ENCODE measurements at regions not wholly inside any gene's neighbourhood (a gene's known extent, or its start where the extent isn't known, plus 50 kb on each side); places are given as distances from the start of the nearest gene placed in this dataset.
"Not testable (repeated sequence)": the region's sequence is repeated elsewhere in the genome, so short reads cannot be mapped to it uniquely, and the experiment has no call there.

DNA sequence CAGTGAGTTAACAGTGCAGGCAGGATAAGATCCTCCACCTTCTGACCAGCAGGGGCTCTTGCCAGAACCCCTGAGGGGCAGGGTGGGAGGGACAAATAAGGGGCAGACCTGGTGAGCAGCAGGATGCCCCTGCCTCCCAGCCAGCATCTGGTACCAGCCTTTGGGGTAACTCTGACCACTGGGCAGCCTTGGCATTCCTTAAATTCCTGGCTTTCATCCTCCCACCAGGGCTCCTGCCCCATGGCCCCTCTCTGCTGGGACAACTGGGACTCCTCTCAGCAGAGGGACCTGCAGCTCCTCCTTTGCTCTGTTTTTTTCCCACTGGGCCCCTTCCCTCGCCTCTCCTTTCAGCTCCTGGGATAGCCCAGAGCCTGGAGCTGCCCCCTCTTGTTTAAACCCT, 98.0 kb upstream of the CD82 start:
- H3K4me3 ChIP-seq (ENCODE audit: low read depth in 1 of 2, low read length in 2 of 2), result no peak overlapping the region
- H3K9me3 ChIP-seq (ENCODE audit: control insufficient read depth in 1 of 2, low read length in 2 of 2), result peaks cover 0 to 3% of the 10 kb centered on the region in 2 donors
- no peak overlapping the region for H3K9ac ChIP-seq (ENCODE audit: low read depth in 1 of 2, low read length in 2 of 2)
- H3K27me3 ChIP-seq (ENCODE audit: control insufficient read depth in 1 of 2, insufficient read depth in 2 of 2, low read length in 2 of 2), result peaks cover 0 to 3% of the 10 kb centered on the region in 2 donors
- H3K27ac ChIP-seq (ENCODE audit: low read depth, low read length), result no peak overlapping the region
- no peaks in the 10 kb centered on the region for H3K36me3 ChIP-seq (ENCODE audit: control insufficient read depth in 1 of 2, insufficient read depth in 2 of 2, low read length in 2 of 2)
- H3K4me1 ChIP-seq (ENCODE audit: control insufficient read depth in 1 of 2, insufficient read depth in 2 of 2, low read length in 2 of 2), result no peaks in the 10 kb centered on the region

DNA sequence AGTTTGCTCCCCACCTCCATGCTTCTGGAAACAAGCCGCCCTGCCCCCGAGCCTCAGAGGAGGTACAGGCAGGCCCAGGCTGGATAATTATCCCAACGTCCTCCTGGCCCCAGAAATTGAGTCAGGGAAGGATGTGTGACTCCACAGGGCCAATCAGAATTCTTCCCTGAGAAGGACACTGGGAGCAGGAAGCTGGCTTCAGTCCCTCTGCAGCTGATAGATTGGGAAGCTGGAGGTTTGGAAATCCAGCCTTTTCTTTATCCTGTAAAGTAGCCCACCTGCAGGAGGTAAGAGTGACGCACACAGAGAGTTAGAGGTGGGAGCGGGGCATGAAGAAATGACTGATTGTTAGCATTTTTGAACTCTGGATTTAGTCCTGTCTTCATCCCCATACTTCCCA, 97.5 kb upstream of the CD82 start:
- Histone ChIP-seq H3K36me3 (ENCODE audit: control insufficient read depth in 1 of 2, insufficient read depth in 2 of 2, low read length in 2 of 2) (no peaks in the 10 kb centered on the region), H3K4me1 (ENCODE audit: control insufficient read depth in 1 of 2, insufficient read depth in 2 of 2, low read length in 2 of 2) (no peaks in the 10 kb centered on the region), H3K4me3 (ENCODE audit: low read depth in 1 of 2, low read length in 2 of 2) (no peak overlapping the region), H3K9ac (ENCODE audit: low read depth in 1 of 2, low read length in 2 of 2) (no peak overlapping the region), H3K27ac (ENCODE audit: low read depth, low read length) (no peak overlapping the region), H3K27me3 (ENCODE audit: control insufficient read depth in 1 of 2, insufficient read depth in 2 of 2, low read length in 2 of 2) (peaks cover 0 to 3% of the 10 kb centered on the region in 2 donors), H3K9me3 (ENCODE audit: control insufficient read depth in 1 of 2, low read length in 2 of 2) (peaks cover 0 to 3% of the 10 kb centered on the region in 2 donors)

DNA sequence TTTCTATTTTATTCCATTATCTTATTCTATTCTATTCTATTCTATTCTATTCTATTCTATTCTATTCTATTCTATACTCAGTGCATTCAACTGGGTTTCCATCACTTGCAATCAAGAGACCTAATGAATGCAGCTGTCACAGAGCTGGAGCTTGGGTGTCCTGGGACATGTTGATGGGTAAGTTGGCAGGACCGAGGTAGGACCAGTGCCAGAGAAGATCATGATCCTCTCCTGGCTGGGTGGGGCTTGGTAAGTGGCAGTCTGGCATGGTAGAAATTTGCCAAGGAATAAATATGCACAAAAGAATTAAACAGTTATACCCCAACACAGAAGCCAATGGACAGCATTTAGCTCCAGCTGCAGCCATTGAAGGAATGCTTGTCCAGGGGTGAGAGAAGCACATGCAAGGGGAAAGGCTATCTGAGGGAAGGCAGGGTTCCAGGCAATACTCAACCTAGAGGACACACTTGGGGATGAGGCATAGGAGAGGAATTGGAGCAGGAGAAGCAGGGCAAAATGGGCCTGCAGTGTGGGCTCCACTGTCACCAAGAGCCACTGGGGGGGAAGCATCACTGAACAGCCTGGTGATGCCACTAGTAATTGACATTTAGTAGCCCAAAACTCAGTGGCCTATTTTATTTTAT, 97.0 kb upstream of the CD82 start:
- H3K27me3 ChIP-seq (ENCODE audit: control insufficient read depth in 1 of 2, insufficient read depth in 2 of 2, low read length in 2 of 2), result peaks cover 0 to 3% of the 10 kb centered on the region in 2 donors
- no peak overlapping the region for H3K27ac ChIP-seq (ENCODE audit: low read depth, low read length)

DNA sequence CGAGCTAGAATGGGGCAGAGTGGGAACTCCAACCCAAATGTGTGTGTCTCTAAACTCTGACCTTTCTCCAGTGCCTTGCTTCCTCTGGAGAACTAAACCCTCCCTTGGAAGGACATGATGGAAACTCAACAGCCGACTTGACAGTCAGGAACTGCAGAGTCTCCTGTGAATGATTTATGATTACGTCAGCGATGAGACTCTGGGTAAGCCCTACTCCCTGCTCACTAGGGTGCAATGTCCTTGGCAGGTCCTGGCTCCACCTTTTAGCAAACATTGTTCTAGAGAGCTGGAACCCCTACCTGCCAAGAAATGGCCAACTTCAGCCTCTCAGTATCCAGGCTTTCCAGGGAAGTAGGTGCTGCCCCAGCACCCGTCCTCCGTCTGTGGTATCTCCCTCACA, 96.1 kb upstream of the CD82 start:
- Histone ChIP-seq H3K4me1 (ENCODE audit: control insufficient read depth in 1 of 2, insufficient read depth in 2 of 2, low read length in 2 of 2) (no peaks in the 10 kb centered on the region), H3K9ac (ENCODE audit: low read depth in 1 of 2, low read length in 2 of 2) (no peak overlapping the region), H3K9me3 (ENCODE audit: control insufficient read depth in 1 of 2, low read length in 2 of 2) (peaks cover 0 to 3% of the 10 kb centered on the region in 2 donors), H3K36me3 (ENCODE audit: control insufficient read depth in 1 of 2, insufficient read depth in 2 of 2, low read length in 2 of 2) (no peaks in the 10 kb centered on the region), H3K27ac (ENCODE audit: low read depth, low read length) (no peak overlapping the region), H3K4me3 (ENCODE audit: low read depth in 1 of 2, low read length in 2 of 2) (no peak overlapping the region), H3K27me3 (ENCODE audit: control insufficient read depth in 1 of 2, insufficient read depth in 2 of 2, low read length in 2 of 2) (peaks cover 0 to 3% of the 10 kb centered on the region in 2 donors)

More for the DNA sequence above, 97.0 kb upstream of the CD82 start:
- Histone ChIP-seq H3K9ac (ENCODE audit: low read depth in 1 of 2, low read length in 2 of 2) (no peak overlapping the region), H3K9me3 (ENCODE audit: control insufficient read depth in 1 of 2, low read length in 2 of 2) (peaks cover 0 to 3% of the 10 kb centered on the region in 2 donors), H3K36me3 (ENCODE audit: control insufficient read depth in 1 of 2, insufficient read depth in 2 of 2, low read length in 2 of 2) (no peaks in the 10 kb centered on the region), H3K4me1 (ENCODE audit: control insufficient read depth in 1 of 2, insufficient read depth in 2 of 2, low read length in 2 of 2) (no peaks in the 10 kb centered on the region), H3K4me3 (ENCODE audit: low read depth in 1 of 2, low read length in 2 of 2) (no peak overlapping the region)

DNA sequence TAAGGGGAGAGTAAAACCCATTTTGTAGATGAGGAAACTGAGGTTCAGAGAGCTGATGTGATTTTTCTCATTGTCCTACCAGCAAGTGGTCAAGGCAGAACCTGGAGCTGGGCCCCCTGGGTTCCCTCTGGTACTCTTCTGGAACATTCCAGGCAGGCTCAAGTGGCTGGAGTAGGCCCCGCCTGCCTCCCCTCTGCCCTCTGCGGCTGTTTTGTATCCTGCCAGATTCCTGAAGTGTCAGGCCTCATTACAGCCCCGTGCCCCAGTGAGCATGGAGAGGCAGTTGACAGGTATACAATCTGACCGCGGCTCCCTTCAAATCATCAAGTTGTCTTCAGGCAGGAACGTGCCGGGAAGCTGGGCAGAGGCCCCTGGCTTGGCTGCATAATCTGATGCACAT, 94.6 kb upstream of the CD82 start:
- Histone ChIP-seq H3K9ac (ENCODE audit: low read depth in 1 of 2, low read length in 2 of 2) (no peak overlapping the region), H3K27me3 (ENCODE audit: control insufficient read depth in 1 of 2, insufficient read depth in 2 of 2, low read length in 2 of 2) (peaks cover 0 to 3% of the 10 kb centered on the region in 2 donors), H3K27ac (ENCODE audit: low read depth, low read length) (no peak overlapping the region), H3K36me3 (ENCODE audit: control insufficient read depth in 1 of 2, insufficient read depth in 2 of 2, low read length in 2 of 2) (no peaks in the 10 kb centered on the region), H3K4me1 (ENCODE audit: control insufficient read depth in 1 of 2, insufficient read depth in 2 of 2, low read length in 2 of 2) (no peaks in the 10 kb centered on the region), H3K9me3 (ENCODE audit: control insufficient read depth in 1 of 2, low read length in 2 of 2) (no peaks in the 10 kb centered on the region), H3K4me3 (ENCODE audit: low read depth in 1 of 2, low read length in 2 of 2) (no peak overlapping the region)

DNA sequence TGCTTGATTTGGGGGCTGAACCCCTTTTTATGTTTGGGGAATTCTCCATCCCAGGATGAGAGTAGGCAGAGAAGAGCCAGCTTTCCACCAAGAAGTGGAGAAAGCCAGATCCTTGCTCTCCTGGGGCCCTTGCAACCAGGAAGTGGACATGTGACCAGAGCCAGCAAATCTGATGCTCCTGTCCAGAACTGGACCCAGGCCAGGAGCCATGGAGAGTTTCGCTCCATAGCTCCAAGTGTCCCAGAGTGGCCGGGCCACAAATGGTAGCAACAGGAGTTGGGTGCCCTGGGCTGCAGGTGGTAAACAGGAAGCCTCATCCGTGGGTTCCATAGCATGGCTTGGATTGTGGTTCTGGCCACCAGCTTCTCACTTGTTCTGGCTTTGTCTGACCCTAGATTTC, 93.9 kb upstream of the CD82 start:
- H3K4me3 ChIP-seq (ENCODE audit: low read depth in 1 of 2, low read length in 2 of 2), result no peak overlapping the region
- H3K9ac ChIP-seq (ENCODE audit: low read depth in 1 of 2, low read length in 2 of 2), result no peak overlapping the region
- no peak overlapping the region for H3K27ac ChIP-seq (ENCODE audit: low read depth, low read length)
- H3K4me1 ChIP-seq (ENCODE audit: control insufficient read depth in 1 of 2, insufficient read depth in 2 of 2, low read length in 2 of 2), result no peaks in the 10 kb centered on the region
- H3K36me3 ChIP-seq (ENCODE audit: control insufficient read depth in 1 of 2, insufficient read depth in 2 of 2, low read length in 2 of 2), result no peaks in the 10 kb centered on the region
- H3K9me3 ChIP-seq (ENCODE audit: control insufficient read depth in 1 of 2, low read length in 2 of 2), result no peaks in the 10 kb centered on the region
- H3K27me3 ChIP-seq (ENCODE audit: control insufficient read depth in 1 of 2, insufficient read depth in 2 of 2, low read length in 2 of 2), result peaks cover 3% of the 10 kb centered on the region in 2 donors

DNA sequence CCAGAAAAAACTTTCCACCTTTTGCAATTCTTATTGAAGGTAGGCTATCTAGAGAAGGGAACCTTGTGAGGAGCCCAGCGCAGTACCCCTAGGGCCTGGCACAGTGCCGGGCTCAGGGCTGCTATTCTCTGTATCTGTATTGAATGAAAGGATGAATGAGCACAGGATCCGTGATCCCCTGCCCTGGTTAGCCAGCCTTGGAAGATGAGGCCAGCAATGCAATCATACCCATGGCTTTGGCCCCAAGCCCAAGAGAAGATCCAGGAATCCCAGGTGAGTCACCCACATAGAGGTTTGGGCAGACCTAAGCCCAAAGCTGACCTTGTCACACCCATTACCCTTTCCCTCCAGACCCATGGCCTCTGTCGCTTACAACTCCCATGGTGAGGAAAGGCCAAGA, 92.5 kb upstream of the CD82 start:
- no peaks in the 10 kb centered on the region for H3K9me3 ChIP-seq (ENCODE audit: control insufficient read depth in 1 of 2, low read length in 2 of 2)
- no peak overlapping the region for H3K4me3 ChIP-seq (ENCODE audit: low read depth in 1 of 2, low read length in 2 of 2)
- peaks cover 3% of the 10 kb centered on the region in 2 donors for H3K27me3 ChIP-seq (ENCODE audit: control insufficient read depth in 1 of 2, insufficient read depth in 2 of 2, low read length in 2 of 2)

DNA sequence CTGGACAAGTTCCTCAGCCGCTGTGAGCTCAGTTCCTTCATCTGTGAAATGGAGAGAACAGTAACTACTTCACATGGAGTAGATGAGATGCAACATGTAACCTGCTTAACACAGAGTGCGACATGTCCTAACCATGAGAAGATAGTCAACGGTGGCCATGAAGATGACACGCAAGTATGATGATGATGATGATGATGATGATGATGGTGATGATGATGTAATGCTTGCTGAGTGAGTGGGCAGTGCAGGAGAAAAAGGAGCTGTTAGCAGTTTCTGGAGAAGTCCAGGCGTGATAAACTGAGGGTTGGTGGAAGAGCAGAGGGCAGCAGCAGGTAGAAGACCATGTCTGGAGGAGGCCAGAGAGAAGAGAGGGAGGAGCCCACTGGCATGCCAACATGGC, 90.8 kb upstream of the CD82 start:
- H3K27ac ChIP-seq (ENCODE audit: low read depth, low read length), result no peak overlapping the region
- H3K9ac ChIP-seq (ENCODE audit: low read depth in 1 of 2, low read length in 2 of 2), result no peak overlapping the region
- H3K9me3 ChIP-seq (ENCODE audit: control insufficient read depth in 1 of 2, low read length in 2 of 2), result no peaks in the 10 kb centered on the region
- H3K4me1 ChIP-seq (ENCODE audit: control insufficient read depth in 1 of 2, insufficient read depth in 2 of 2, low read length in 2 of 2), result no peaks in the 10 kb centered on the region
- peaks cover 0 to 3% of the 10 kb centered on the region in 2 donors for H3K27me3 ChIP-seq (ENCODE audit: control insufficient read depth in 1 of 2, insufficient read depth in 2 of 2, low read length in 2 of 2)
- no peaks in the 10 kb centered on the region for H3K36me3 ChIP-seq (ENCODE audit: control insufficient read depth in 1 of 2, insufficient read depth in 2 of 2, low read length in 2 of 2)
- H3K4me3 ChIP-seq (ENCODE audit: low read depth in 1 of 2, low read length in 2 of 2), result no peak overlapping the region

More for the DNA sequence above, 92.5 kb upstream of the CD82 start:
- no peaks in the 10 kb centered on the region for H3K36me3 ChIP-seq (ENCODE audit: control insufficient read depth in 1 of 2, insufficient read depth in 2 of 2, low read length in 2 of 2)
- H3K27ac ChIP-seq (ENCODE audit: low read depth, low read length), result no peak overlapping the region
- H3K4me1 ChIP-seq (ENCODE audit: control insufficient read depth in 1 of 2, insufficient read depth in 2 of 2, low read length in 2 of 2), result no peaks in the 10 kb centered on the region
- no peak overlapping the region for H3K9ac ChIP-seq (ENCODE audit: low read depth in 1 of 2, low read length in 2 of 2)

DNA sequence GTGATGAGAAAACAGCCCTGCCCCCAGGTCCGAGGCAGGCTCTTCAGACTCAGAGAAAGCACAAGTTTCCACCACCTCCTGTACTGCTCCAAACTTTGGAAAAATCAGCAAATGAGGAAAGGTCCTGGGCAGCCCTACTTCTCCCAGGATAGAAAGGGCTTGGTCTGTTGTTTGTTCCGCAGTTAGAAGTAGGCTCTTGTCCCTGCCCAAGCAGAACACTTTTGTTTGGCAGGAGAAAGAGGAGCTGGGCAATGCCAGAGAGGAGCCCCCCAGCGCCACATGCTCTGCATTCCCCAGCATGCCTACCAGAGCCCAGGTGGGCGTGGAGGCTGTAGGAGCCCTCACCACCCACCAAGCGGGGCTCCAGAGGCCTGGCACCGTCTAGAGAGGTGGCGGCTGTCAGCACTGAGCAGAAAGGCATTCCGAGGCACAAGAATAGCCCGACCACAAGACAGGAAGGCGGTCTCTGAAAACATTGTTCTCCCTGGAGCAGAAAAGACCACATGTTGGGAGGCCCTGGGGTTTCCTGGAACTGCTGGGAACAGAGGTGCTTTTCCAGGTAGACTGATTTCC, 90.3 kb upstream of the CD82 start:
- Histone ChIP-seq H3K9me3 (ENCODE audit: control insufficient read depth in 1 of 2, low read length in 2 of 2) (no peaks in the 10 kb centered on the region), H3K4me3 (ENCODE audit: low read depth in 1 of 2, low read length in 2 of 2) (no peak overlapping the region), H3K4me1 (ENCODE audit: control insufficient read depth in 1 of 2, insufficient read depth in 2 of 2, low read length in 2 of 2) (no peaks in the 10 kb centered on the region), H3K9ac (ENCODE audit: low read depth in 1 of 2, low read length in 2 of 2) (no peak overlapping the region), H3K36me3 (ENCODE audit: control insufficient read depth in 1 of 2, insufficient read depth in 2 of 2, low read length in 2 of 2) (no peaks in the 10 kb centered on the region), H3K27me3 (ENCODE audit: control insufficient read depth in 1 of 2, insufficient read depth in 2 of 2, low read length in 2 of 2) (peaks cover 0 to 3% of the 10 kb centered on the region in 2 donors), H3K27ac (ENCODE audit: low read depth, low read length) (no peak overlapping the region)

DNA sequence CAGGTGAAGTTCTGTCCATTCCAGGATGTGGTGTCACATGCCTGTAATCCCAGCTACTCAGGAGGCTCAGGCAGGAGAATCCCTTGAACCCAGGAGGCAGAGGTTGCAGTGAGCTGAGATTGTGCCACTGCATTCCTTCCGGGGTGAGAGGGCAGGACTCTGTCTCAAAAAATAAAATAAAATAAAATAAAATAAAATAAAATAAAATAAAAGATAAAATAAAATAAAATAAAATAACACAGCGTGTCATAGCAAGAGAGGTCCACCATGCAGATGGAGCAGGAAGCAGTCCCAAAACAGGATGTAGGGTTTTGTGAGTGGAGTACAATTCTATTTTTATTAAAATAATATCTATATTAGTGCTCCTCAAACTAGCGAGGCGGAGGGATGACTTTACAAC, 83.1 kb upstream of the CD82 start:
- H3K4me1 ChIP-seq (ENCODE audit: control insufficient read depth in 1 of 2, insufficient read depth in 2 of 2, low read length in 2 of 2); H3K36me3 ChIP-seq (ENCODE audit: control insufficient read depth in 1 of 2, insufficient read depth in 2 of 2, low read length in 2 of 2); H3K9me3 ChIP-seq (ENCODE audit: control insufficient read depth in 1 of 2, low read length in 2 of 2); H3K27ac ChIP-seq (ENCODE audit: low read depth, low read length); H3K9ac ChIP-seq (ENCODE audit: low read depth in 1 of 2, low read length in 2 of 2); H3K4me3 ChIP-seq (ENCODE audit: low read depth in 1 of 2, low read length in 2 of 2); H3K27me3 ChIP-seq (ENCODE audit: control insufficient read depth in 1 of 2, insufficient read depth in 2 of 2, low read length in 2 of 2): not testable (repeated sequence)
